Inflammatory macrophage treated with lipopolysaccharide for 1 hour (primary cell): ENCODE measurements at regions not wholly inside any gene's neighbourhood (a gene's known extent, or its start where the extent isn't known, plus 50 kb on each side); places are given as distances from the start of the nearest gene placed in this dataset.
"Not testable (repeated sequence)": the region's sequence is repeated elsewhere in the genome, so short reads cannot be mapped to it uniquely, and the experiment has no call there.

Experiments used
- DNase-seq, 2 donors: peaks; one replicate each; pipeline ENCODE4 v3.0.0-alpha.2; 2020 to 2022

DNA sequence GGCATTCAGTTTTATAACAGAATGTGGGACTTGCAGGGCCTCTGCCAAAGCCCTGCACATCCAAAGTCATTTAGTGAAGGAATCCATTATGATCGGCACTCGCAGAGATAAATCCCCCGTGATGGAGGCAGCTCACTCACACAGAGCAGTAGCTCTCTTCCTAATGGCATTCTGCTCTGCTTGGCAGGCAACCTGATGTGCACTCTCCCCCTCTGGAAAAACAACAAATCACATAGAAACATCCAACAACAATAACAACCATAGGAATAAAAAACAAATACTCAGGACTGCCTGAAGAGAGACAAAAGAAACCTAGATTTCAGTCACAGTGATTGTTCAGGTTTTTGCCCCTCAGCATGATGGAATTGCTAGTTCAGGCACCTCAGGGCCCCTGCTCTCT is 59.7 kb downstream of the NAA11 start:
- no peak for DNase-seq

GRCh38 chr4:79259242-79259641 is 66.6 kb downstream of the NAA11 start:
- no peak for DNase-seq

DNA sequence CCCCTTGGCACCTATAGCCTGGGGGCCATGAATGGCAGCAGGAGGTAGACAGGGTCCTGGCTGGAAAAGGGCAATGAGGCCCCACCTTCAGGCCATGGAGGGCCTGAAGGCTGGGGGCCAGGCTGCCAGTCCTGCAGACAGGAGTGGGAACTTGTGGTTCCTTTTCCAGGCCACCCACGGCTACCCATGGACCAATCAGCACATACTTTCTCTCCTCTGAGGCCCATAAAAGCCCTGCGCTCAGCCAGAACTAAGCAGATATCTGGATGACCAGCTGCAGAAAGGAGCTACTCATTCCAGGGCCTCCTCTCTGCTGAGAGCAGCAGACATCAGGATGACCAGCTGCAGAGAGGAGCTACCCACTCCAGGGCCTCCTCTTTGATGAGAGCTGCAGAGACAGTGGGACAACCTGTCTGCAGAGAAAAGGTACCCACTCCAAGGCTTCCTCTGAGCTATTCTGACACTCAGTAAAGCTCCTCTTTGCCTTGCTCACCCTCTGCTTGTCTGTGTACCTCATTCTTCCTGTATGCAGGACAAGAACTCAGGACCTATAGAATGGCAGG is 67.2 kb downstream of the NAA11 start:
- no peak for DNase-seq

DNA sequence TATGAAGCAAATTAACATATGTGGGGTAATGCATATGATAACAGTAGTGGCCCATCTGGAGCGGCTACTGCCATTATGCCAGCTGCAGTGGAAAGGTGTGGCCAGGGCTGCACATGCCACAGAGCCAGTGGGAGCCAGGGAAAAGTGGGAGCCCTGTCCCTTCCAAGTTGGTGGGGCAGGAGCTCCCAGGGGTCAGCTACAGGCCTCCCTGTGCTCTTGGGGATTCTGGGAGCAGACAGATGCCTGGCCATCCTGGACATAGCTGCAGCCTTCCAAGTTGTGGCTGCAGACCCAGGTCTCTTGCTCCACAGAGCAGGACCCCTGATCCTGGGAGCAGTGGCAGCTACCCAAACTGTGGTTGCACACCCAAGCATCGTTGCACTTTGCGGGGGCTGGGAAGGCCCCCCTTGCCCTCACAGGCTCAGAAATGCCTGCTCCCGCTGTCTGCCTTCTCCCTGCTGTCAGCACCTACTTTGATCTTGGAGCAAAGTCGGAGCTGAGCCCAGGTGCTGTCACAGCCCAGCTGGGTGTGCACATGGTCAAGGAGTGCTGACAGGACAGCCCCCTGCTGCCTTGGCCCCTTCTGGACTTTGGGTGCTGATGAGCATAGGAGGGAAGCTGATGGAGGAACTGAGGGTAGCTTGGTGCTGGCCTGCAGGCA is 67.8 kb downstream of the NAA11 start:
- no peak for DNase-seq

DNA sequence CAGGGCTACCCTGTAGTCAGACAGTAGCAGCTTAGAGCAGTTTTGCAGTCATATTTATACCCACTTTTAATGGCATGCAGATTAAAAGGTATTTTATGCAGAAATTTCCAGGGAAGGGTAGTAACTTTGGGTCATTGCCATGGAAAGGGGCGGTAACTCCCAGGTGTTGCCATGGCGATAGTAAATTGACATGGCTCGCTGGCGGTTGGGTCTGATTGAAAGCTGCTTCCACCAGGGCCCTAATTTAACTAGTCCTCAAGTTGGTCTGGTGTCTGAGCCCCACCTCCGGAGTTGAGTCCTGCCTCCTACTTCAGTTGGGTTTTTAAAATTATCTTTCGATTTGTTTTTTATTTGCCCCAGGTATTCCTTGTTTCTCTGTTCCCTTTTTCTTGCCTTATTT is 70.1 kb downstream of the NAA11 start:
- DNase-seq: no peak

DNA sequence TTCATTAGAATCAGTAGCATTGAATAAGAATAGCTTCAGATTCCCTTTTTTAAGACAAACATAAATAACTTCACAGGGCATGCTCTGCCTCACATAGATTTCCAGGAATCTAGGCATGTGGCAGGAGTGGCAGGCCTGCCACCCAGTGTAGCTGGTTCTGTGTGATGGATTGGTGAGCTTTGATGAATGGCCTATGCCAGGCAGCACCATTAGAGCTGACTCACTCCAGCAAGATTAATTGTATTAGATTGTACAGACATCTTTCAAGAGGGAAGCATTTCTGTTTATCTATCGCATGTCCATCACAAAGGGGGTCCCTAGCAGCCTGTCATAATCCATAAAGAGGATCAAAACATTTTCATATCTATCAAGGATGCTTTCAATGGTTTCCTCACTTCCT is 71.9 kb downstream of the NAA11 start:
- no peak for DNase-seq

DNA sequence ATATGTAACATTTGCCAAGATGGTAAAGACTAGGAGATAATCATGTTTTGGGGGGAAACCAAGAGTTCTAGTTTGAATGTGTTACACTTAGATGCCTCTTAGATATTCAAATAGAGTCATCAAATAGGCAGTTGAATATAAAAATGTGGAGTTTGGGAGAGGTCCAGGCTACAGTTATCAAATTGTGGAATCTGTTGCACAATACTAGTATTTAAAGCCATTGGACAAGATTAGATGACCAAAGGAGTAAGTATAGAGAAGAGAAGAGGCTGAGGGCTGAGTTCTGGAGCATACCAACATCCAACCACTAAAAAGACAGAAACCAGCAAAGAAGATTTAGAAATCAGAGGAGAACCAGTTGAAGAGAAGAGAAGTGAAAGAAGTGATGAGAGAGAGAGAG is 72.7 kb downstream of the NAA11 start:
- DNase-seq: no peak

DNA sequence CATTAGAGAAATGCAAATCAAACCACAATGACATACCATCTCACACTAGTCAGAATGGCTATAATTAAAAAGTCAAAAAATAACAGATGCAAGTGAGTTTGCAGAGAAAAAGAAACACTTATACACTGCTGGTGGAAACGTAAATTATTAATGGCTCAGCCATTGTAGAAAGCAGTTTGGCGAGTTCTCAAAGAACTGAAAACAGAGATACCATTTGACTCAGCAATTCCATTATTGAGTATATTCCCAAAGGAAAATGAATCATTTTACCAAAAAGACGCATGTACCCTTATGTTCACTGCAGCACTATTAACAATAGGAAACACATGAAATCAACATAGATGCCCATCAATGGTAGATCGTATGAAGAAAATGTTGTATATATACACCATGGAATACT is 75.0 kb downstream of the NAA11 start:
- DNase-seq: no peak

DNA sequence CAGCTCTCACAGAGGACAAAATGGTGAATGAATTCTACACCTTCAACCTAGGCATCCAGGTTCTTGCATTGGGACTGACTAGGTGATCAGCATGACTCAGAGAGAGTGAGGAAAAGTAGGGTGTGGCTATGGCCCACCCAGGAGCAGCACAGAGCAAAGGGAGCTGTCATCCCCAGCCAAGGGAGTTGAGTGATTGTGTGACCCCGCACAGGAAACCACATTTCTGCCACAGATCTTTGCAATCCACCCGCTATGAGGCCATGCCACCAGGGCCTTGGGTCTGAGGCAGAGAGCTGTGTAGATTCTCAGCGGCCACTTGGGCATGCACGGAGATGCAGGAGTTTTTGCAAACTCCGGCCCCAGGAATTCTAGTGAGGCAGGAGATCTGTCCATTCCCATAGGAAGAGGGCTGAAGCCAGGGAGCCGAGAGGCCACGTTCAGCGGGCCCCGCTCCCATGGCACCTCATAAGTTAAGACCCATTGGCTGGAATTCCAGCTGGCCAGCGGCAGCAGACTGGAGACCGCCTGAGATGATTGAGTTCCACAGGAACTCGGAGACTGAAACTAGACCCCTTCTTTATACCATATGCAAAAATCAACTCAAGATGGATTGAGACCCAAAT is 75.9 kb downstream of the NAA11 start:
- no peak for DNase-seq

- DNase-seq: no peak
Observed at GRCh38 chr4:79248610-79249009, 77.3 kb downstream of the NAA11 start.

DNA sequence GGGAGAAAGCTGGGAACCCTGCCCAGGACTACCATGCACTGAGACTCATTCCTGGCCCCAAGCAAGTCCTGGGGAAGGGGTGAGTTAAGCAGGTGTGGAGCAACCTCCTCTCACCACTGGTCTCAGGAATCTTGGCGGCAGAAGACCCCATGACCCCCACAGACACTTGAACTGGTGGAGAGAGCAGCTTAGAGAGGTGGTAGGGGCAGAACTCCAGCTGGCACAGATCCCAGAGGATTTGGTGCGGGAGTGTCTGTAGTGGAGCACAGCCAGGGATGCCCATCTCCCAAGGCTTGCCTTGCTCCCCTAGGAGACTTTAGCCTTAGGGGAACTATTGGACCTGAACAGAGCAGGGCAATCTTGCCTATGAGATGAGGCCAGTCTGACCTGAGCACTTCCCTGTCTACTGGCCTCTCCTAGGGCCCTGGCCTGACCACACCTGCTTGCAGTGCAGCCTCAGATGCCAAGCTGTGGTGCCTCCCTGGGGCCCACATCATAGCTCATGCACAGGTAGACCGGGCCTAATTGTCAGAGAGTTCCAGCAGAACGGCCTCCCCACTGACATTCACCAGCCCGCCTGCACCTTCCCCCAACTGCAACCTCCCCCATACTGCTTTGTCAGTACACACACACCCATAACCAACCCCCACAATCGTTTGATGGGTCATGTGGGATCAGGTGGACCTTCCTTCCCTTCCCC is 78.0 kb downstream of the NAA11 start:
- no peak for DNase-seq

DNA sequence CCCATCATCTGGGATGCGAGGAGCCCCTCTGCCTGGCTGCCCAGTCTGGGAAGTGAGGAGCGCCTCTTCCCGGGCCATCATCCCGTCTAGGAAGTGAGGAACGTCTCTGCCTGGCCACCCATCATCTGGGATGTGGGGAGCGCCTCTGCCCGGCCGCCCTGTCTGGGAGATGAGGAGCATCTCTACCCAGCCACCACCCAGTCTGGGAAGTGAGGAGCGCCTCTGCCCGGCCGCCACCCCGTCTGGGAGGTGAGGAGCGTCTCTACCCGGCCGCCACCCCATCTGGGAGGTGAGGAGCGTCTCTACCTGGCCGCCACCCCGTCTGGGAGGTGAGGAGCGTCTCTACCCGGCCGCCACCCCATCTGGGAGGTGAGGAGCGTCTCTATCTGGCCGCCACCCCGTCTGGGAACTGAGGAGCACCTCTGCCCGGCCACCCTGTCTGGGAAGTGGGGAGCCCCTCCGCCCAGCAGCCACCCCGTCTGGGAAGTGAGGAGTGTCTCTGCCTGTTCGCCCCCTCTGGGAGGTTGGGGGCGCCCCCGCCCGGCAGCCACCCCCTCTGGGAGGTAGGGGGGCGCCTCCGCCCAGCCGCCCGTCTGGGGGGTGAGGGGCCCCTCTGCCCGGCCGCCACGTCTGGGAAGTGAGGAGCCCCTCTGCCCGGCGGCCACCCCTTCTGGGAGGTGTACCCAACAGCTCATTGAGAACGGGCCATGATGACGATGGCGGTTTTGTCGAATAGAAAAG is 80.5 kb downstream of the NAA11 start:
- not testable (repeated sequence) for DNase-seq

GRCh38 chr4:79241846-79242245 is 84.0 kb downstream of the NAA11 start:
- no peak for DNase-seq

DNA sequence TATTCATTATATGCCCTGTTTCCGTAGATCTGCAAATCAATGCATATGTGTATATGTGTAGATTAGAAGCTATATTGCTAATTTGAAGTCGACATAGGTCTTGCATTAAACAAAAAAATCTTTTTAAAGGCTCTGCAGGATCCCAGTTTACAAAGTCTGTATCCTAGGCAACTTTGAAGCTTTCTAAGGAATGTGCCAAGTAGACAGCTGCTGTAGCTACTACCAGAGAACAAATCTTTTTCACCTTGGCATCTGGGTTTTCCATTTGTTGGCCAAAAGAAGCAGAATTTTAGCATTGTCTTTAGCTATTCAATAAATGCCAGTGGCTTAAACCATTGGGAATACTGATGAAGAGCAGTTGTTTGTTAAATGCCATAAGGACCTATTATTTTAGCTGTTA is 88.0 kb downstream of the NAA11 start:
- no peak for DNase-seq

DNA sequence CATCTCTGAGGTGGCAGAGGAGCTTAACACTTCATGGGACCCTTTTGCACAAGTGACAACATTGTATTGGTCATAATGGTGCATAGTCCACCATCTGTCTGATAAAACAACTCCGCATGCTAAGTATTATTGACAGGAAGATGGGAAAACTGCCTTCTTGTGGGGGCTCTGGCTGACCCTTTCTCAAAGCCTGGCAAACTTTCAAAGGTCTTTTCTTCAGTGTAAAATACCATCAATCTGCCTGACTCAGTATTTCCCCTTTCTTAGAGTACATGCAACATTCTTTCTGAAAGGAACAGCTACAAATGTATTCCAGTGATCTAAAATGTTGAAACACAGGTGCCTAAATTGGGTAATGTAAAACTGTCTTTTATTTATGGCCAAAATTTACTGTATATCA is 89.1 kb downstream of the NAA11 start:
- no peak for DNase-seq

GRCh38 chr4:79235095-79235494 is 90.8 kb downstream of the NAA11 start:
- no peak for DNase-seq

DNA sequence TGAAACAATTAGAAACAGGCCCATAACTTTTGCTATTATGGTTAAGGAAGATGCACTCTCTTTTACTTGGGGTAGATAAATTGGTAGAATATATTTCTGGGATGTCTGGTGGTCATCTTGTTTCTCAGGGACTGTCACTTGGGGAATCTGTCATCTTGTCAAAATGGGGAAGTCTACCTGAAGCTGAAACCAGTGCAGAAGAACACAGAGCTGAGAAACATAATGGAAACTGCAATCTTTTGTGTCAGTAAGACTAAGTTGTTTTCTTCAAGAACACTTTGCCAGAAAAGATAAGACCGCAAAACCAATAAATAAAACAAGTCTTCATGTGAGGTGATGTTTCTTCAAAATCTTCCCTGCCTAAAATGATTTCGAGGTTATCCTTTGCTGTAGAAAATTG is 92.0 kb downstream of the NAA11 start:
- DNase-seq: no peak

- no peak for DNase-seq
Observed at GRCh38 chr4:79232540-79232939, 93.3 kb downstream of the NAA11 start.

GRCh38 chr4:79227860-79228259 is 98.0 kb downstream of the NAA11 start:
- DNase-seq: no peak

DNA sequence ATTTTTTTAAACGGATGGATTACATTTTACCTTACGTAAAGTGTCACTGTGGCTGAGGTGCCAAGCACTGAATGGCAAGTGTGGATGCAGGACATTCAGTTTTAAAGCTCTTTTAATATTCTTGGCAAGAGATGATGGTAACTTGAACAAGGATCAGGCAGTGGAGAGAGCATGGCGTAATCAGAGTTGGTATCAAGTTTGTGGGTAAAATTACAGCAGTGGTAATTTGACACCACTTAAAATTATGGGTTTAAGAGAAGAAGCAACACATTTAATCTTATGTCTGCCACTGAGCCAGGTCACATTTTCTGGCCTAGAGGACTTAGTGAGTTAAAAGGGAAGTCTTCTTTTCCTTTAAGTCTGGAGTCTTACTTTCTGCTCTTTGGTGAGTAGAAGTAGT is 100.5 kb downstream of the NAA11 start:
- no peak for DNase-seq

GRCh38 chr4:79224777-79225104 is 101.1 kb downstream of the NAA11 start:
- no peak for DNase-seq

DNA sequence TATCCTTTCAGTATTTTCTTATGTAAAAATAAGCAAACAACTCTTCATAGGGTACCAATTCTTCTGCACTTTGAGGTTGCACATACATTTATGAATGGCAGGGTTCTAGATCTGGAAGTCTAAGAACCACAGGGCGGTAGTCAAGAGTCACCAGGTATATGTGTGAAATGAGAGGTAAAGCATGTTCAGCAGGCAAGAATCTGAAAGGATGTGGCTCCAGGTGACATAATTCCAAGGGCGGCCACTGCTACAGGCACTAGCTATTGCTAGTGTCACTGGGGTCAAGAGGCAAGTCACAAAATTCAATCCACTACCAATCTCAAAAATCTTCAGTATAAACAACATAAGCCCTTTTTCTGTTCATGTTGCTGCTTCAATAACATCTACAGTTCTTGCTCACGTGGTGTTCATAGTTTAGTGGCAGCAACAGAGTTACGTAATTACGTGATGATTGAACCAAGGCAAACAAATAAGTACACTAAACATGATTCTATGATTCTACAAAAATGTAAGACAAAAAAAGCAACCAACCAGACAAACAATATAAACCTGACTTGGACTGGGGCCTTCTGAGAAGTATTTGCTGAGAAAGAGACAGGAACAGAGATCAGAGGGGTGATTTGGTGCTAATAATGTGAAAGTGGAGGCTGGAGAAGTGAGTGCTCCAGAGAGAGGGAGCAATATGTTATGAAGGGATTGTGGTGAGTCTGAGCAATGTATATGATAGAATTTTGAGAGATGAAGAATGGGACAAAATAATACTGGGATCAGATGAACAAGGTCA is 101.7 kb downstream of the NAA11 start:
- no peak for DNase-seq

- no peak for DNase-seq
Observed at GRCh38 chr4:79217025-79217424, 108.8 kb downstream of the NAA11 start.
